Left renal pelvis (tissue), 4 donors: ENCODE measurements at regions not wholly inside any gene's neighbourhood (a gene's known extent, or its start where the extent isn't known, plus 50 kb on each side); places are given as distances from the start of the nearest gene placed in this dataset.
"Not testable (repeated sequence)": the region's sequence is repeated elsewhere in the genome, so short reads cannot be mapped to it uniquely, and the experiment has no call there.

ENCODE experiments used
- DNase-seq, 4 donors: peaks; one replicate each; pipeline ENCODE4 v3.0.0-alpha.2; 2013; ENCODE audit warnings: low read depth in 4 of 4, low spot score in 3 of 4

- DNase-seq = no peak
Measured at GRCh38 chr2:16396986-16397385, 268.6 kb downstream of the CYRIA start.

DNA sequence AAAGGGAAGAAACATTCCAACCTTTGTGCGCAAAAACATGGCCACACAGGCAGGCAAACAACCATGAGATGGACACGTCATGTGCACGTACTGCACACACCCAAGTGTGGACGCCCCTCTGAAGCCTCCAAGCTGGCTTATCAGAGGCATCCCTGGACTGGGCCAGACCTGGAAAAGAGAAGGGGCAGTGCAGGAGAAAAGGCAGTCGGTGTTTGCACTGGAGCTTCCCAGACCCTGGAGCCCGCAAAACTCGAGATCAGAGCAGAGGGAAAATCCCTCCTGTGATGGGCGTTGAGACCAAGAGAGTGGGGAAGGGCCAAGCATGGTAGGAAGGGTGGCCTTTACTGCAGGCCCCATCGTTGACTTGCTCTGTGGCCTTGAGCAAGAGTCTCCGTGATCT lies 269.5 kb downstream of the CYRIA start:
- DNase-seq = no peak

DNA sequence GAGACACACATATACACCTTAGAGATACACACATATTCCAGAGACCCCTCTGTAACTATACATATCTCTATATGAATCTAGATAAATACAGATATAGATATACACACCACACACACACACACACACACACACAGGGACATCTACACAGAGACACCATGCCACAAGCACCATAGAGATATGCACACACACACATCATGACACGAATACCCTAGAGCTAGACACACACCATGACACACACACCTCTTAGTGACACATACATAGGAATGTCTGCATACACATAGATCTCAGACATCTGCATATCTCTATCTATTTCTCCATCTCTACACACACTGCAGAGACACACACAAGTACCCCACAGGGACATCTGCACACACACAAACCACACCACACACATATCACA lies 270.0 kb downstream of the CYRIA start:
- no peak for DNase-seq

GRCh38 chr2:16394986-16395550 lies 270.6 kb downstream of the CYRIA start:
- DNase-seq = no peak

- DNase-seq = no peak
Measured at GRCh38 chr2:16394072-16394985, 271.3 kb downstream of the CYRIA start.

- DNase-seq = no peak
Measured at GRCh38 chr2:16393500-16394071, 272.0 kb downstream of the CYRIA start.

DNA sequence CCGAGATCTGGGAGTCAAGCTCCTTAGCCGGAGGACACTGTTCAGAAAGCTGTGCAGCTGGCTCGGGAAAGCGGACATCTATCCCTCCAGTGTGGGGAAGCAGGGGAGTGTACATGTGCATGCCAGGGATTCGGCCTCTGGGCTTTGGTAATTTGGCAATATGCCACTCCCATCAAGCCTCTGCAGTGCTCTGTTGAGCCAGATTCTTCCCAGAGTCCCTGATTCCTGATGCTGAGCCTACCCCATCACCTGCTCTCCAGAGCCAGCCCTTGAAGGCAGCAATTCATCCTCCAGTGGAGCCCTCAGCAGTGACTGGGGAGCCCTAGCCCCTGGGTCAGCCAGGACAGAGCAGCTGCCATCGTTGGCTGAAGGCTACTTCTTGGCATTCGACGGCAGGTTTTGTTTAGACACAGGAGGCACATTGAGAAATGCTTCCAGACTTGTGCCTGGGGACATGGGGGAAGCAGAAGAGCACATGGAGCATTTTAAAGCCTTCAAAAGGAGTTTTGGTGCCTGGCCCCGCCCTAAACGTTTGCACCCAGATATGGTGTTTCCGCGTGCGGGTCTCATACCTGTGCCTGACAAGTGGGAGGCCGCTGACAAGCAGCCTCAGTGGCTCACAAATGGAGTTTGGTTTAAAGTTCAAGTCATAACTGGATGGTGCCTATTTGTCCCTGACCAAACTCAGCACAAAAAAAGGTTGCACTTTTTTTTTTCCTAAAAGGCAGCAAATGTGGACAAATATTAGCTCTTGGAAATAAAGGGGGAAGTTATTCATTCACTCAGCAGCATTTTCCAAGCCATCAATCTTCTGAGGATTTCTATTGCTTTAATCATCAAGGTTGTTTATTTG lies 272.8 kb downstream of the CYRIA start:
- no peak for DNase-seq

GRCh38 chr2:16391986-16392385 lies 273.6 kb downstream of the CYRIA start:
- DNase-seq = no peak

DNA sequence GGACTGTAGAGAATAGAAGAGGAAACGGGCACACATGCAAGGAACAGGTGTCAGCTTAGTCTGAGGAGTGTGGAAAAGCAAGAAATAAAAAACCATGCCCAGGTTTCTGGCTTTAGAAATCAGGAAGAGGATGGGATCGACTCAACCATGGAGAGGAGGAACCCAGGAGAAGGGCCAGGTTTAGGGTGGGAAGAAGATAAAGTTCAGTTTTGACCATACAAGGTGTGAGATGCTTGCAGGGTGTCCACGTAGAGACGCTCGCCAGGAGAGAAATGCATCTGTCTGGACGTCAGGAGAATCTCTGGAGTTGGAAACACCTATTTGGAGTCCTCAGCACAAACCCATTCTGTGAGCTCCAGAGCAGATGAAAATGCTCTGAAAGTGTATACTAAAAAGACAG lies 275.1 kb downstream of the CYRIA start:
- no peak for DNase-seq

DNA sequence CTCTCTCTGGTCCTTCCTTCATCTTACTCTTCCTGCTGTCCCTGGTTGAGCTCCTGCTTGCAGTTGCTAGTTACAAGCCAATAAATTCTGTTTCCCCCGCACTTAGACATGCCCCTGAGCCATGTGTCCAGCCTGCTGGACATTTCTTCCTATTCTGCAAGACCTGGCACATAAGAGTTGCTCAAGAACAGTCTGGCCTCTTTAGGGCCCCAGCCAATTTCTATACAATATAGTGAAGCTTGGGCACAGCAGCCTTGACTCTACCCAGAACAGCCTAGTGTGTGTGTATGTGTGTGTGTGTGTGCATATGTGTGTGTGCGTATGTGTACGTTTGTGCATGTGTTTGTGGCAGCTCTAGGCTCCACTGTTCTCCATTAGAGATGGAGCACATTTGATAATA lies 276.0 kb downstream of the CYRIA start:
- no peak for DNase-seq

- DNase-seq = not testable (repeated sequence)
Measured at GRCh38 chr2:16388199-16388830, 277.3 kb downstream of the CYRIA start.

DNA sequence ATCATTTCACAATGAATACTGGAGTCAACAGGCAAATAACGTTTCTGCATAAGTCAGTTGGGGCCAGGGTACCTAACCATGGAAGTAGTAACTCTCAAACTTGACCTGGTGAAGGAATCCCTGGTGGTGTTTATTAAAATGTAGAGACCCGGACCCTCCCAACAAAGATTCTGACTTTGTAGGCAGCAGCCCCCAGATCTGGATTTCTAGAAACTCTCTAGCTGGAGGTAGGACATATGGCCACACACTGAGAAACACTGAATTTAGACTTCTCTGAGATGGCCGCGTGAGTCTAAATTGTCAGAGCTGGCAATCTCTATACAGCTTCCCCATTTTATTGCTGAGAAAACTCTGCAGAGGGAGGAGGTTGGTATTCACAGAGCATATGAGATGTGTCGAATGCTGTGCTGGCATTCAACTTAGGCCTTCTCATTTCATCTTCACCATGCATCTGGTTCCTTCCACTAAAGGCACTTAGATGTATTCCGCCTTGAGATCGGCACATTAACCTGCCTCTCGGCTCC lies 278.1 kb downstream of the CYRIA start:
- DNase-seq = no peak

DNA sequence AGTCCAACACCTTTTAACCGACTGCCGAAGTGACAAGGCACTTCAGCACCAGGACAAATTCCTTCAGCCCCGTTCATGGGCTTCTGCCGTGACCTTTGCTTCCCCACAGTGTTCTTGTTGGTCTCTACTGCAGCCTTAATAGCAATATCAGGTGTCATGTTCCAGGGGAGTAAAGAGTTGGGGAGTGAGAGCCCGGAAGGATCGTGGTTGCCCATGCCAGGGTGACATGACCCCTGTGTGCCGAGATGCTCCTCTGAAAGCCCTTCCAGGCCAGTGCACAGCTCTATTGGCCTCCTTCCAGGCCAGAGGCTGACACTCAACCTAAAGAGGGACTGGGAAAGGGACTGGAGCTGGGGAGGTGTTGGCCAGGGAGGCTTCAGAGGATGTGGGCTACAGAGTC lies 279.2 kb downstream of the CYRIA start:
- DNase-seq = no peak

- no peak for DNase-seq
Measured at GRCh38 chr2:16386031-16386430, 279.6 kb downstream of the CYRIA start.

- no peak for DNase-seq
Measured at GRCh38 chr2:16385341-16385740, 280.3 kb downstream of the CYRIA start.

- DNase-seq = no peak
Measured at GRCh38 chr2:16383411-16383810, 282.2 kb downstream of the CYRIA start.

DNA sequence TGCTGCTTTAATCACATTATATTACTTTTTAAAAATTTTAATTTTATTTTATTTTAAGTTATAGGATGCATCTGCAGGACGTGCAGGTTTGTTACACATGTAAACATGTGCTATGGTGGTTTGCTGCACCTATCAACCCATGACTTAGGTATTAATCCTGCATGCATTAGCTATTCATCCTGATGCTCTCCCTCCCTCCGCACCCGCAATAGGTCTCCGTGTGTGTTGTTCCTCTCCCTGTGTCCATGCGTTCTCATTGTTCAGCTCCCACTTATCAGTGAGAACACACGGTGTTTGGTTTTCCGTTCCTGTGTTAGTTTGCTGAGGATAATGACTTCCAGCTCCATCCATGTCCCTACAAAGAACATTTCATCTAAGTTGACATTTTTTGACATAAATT lies 283.2 kb downstream of the CYRIA start:
- no peak for DNase-seq

DNA sequence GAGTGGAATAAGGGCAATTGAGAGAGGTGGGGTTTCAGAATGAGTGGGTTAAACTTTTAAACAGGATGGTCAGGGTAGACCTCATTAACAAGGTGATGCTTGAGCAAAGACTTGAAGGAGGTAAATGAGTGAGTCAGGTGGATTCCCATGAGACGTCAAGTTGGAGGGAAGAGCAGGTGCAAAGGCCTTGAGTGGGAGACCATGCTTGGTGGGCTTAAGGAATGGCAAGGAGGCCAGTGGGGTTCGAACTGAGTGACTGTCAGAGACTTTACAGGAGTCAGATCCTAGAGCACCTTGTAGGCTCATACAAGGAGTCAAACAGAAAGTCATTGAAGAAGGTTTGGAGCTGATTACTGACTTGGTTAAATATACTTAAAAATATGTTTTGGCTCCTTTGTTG lies 284.1 kb downstream of the CYRIA start:
- DNase-seq = no peak

DNA sequence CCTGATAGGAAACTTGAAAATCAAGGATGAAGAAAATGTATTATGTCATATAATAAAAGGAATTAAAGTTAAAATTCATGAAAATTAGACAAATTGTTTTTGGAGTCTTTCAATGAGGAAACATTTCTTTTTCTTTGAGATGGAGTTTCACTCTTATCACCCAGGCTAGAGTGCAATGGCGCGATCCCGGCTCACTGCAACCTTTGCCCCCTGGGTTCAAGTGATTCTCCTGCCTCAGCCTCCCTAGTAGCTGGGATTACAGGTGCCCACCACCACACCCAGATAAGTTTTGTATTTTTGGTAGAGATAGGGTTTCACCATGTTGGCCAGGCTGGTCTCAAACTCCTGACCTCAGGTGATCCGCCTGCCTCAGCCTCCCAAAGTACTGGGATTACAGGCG lies 285.7 kb downstream of the CYRIA start:
- DNase-seq = not testable (repeated sequence)

DNA sequence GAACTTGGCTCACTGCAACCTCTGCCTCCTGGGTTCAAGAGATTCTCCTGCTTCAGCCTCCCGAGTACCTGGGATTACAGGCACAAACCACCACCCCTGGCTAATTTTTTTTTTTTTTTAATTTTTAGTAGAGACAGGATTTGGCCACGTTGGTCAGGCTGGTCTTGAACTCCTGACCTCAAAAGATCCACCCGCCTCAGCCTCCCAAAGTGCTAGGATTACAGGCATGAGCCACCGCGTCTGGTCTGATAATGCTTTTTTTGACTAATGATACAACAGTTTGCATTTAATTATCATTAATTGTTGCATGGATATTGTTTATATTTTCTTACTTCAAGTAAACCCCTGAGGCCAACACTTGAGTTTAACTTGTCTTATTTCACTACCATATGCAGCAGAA lies 286.6 kb downstream of the CYRIA start:
- not testable (repeated sequence) for DNase-seq
